ENCODE measurements at regions not wholly inside any gene's neighbourhood (a gene's known extent, or its start where the extent isn't known, plus 50 kb on each side); places are given as distances from the start of the nearest gene placed in this dataset.
"Not testable (repeated sequence)": the region's sequence is repeated elsewhere in the genome, so short reads cannot be mapped to it uniquely, and the experiment has no call there.

DNA sequence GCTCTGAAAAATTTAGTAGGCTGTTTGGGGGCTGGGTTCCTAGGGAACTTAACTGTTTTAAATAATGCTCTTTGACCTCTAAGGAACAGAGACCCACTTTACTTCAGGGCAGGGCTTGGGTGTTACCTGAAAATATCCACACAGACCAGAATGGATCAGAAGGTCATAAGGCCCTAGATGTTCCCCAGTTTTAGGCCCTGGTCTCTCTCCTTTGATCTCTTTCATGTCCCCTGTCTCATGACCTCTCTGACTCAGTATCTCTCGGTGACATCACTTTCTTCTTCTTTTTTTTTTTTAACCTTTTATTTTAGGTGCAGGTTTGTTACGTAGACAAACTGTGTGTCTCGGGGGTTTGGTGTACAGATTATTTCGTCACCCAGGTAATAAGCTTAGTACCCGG is 272.1 kb upstream of the SGK1 start:
- H3K36me3 ChIP-seq, result no peaks in the 10 kb centered on the region
- H3K4me1 ChIP-seq, result peaks cover 0 to 12% (median 0%) of the 10 kb centered on the region in 10 experiments; a peak in 4 of 20 replicates
- no peak overlapping the region for H3K9ac ChIP-seq
- H3K4me3 ChIP-seq, result no peak overlapping the region
- H3K27ac ChIP-seq, result no peak overlapping the region
- no peaks in the 10 kb centered on the region for H4K20me1 ChIP-seq
- no peak overlapping the region for H3K4me2 ChIP-seq
- TF ChIP-seq Cebpa-rat (IDR thresholded peaks at IDR 0.05), result no peak
- H3K9me3 ChIP-seq (replicated peaks in 1 of 11), result peaks cover 0 to 9% (median 0%) of the 10 kb centered on the region in 11 experiments; a peak in 3 of 22 replicates
- no peaks in the 10 kb centered on the region for H3K27me3 ChIP-seq

DNA sequence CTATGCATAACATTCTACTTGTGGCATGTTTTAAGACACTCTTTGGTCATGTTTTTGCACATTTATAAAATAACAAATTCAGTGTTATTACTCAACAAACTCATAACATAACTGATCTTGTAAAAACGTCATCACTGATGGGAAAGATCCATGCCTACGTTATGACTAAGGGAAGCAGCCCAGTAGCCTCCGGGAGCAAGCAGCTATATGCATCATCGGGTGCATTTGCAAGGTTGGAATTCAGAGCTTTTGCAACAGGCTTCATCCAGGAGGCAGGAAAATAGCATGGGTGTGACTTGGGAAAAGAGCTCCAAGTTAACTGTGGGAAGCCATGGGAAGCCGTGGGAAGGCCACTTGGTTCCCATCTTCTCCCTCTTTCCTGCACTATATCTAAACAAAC is 271.6 kb upstream of the SGK1 start:
- Histone ChIP-seq H3K4me2 (no peak overlapping the region), H4K20me1 (no peaks in the 10 kb centered on the region), H3K4me1 (peaks cover 0 to 12% (median 0%) of the 10 kb centered on the region in 10 experiments; a peak in 4 of 20 replicates), H3K27ac (no peak overlapping the region), H3K27me3 (no peaks in the 10 kb centered on the region), H3K9me3 (replicated peaks in 1 of 11) (peaks cover 0 to 9% (median 0%) of the 10 kb centered on the region in 11 experiments; a peak in 3 of 22 replicates), H3K4me3 (no peak overlapping the region), H3K36me3 (no peaks in the 10 kb centered on the region), H3K9ac (no peak overlapping the region)
- no peak for TF ChIP-seq Cebpa-rat (IDR thresholded peaks at IDR 0.05)

DNA sequence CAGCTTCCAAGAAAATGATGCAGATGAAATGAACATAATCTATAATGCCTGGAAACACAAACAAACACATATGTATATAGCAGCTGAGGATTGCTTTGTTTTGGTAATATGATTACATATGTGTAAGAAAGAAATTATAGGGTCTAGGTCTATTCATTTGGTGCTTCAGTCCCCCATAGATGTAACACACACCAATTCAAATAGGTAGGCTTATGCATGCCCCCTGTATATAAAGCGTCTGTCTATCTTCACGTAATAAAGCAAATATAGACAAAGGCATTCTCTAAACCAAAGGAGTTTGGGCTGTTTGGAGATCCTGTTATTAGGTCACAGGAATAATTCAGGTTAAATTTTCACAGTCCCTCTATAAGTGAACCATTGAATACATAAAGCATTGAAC is 270.4 kb upstream of the SGK1 start:
- no peaks in the 10 kb centered on the region for H3K36me3 ChIP-seq
- peaks cover 0 to 9% (median 0%) of the 10 kb centered on the region in 11 experiments; a peak in 3 of 22 replicates for H3K9me3 ChIP-seq (replicated peaks in 1 of 11)
- H3K4me1 ChIP-seq, result peaks cover 0 to 3% (median 0%) of the 10 kb centered on the region in 10 experiments; a peak in 4 of 20 replicates
- H4K20me1 ChIP-seq, result no peaks in the 10 kb centered on the region
- no peak overlapping the region for H3K9ac ChIP-seq
- TF ChIP-seq Cebpa-rat (IDR thresholded peaks at IDR 0.05), result no peak
- no peak overlapping the region for H3K4me3 ChIP-seq
- H3K27ac ChIP-seq, result no peak overlapping the region
- no peaks in the 10 kb centered on the region for H3K27me3 ChIP-seq
- H3K4me2 ChIP-seq, result no peak overlapping the region

DNA sequence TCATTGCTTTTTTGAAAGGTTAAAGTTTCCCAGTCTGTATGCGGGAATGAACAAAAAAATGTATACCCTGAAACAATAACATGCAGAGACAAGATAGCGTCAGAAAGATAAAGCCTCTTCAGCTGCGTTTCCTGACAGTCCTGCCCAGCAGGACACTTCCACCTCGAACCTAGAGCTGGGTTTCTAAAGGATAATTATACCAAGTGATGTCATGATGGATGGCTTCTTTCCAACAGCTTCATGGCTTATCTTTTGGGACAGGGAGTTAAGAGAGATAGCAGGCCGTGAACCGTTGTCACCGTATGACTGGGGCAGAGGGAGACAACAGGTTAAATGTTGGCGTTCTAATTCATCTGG is 267.6 kb upstream of the SGK1 start:
- Histone ChIP-seq H3K9me3 (replicated peaks in 1 of 11) (peaks cover 0 to 9% (median 0%) of the 10 kb centered on the region in 11 experiments; a peak in 3 of 22 replicates), H3K27ac (no peak overlapping the region), H4K20me1 (no peaks in the 10 kb centered on the region), H3K4me3 (no peak overlapping the region), H3K36me3 (no peaks in the 10 kb centered on the region), H3K9ac (no peak overlapping the region), H3K4me2 (no peak overlapping the region), H3K27me3 (no peaks in the 10 kb centered on the region), H3K4me1 (no peaks in the 10 kb centered on the region)
- no peak for TF ChIP-seq Cebpa-rat (IDR thresholded peaks at IDR 0.05)

DNA sequence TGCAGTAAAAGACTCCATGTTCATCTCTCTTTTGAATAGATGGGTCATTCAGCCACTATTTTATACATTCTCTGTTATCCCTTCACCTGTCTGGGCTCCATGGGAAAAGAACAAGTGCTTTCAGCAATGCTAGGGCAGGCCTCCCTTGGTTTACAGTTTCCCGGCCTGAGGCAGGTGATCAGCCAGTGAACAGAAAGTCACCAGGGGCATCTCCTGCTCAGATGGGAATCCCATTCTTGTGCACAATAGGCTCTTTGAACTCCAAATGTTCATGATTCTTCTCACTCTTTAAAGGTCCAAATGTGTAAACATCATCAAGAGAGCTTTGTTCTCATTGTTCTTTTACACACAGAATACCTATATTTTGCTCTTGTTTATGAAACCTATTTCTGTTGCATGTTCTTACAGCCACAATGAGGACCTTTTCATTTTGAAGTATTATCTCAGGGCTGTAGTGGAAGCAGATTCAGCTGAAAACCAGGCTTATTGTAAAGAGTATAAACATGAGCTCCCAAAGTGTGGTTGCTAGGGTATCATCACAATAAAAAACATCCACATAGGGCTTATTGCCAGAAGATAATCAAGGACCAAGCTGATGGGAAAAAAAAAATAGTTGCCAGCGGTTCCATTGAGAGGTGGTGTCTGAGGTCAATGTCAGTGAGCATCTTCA is 267.1 kb upstream of the SGK1 start:
- H3K4me2 ChIP-seq, result no peak overlapping the region

DNA sequence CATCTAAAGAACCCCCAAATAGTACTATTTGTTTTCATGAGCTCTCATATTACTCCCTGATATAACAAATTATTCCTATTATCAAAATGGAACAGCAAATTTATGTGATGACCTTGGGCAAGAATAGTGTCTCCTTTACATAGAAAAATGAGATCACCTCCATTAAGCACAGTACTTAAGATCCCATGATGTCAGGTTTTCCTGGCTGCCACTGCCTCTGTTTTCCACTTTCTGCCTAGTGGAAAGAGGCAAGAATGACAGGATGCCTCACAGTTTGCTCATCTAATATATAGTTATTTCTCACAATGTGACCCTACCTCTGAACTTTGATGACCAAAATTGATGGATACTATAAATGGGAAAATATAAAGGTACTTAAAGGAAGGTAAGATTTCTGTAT is 260.1 kb upstream of the SGK1 start:
- Histone ChIP-seq H4K20me1 (no peaks in the 10 kb centered on the region), H3K27ac (no peak overlapping the region), H3K9me3 (replicated peaks in 1 of 11) (no peaks in the 10 kb centered on the region; a peak in 1 of 22 replicates), H3K36me3 (no peaks in the 10 kb centered on the region), H3K9ac (no peak overlapping the region), H3K4me1 (peaks cover 0 to 15% (median 0%) of the 10 kb centered on the region in 10 experiments; a peak in 7 of 20 replicates), H3K4me2 (no peak overlapping the region), H3K4me3 (no peak overlapping the region), H3K27me3 (no peaks in the 10 kb centered on the region)
- no peak for TF ChIP-seq Cebpa-rat (IDR thresholded peaks at IDR 0.05)

More for the DNA sequence above, 267.1 kb upstream of the SGK1 start:
- TF ChIP-seq Cebpa-rat (IDR thresholded peaks at IDR 0.05), result no peak
- no peak overlapping the region for H3K9ac ChIP-seq
- no peaks in the 10 kb centered on the region for H3K4me1 ChIP-seq
- H3K9me3 ChIP-seq (replicated peaks in 1 of 11), result peaks cover 0 to 9% (median 0%) of the 10 kb centered on the region in 11 experiments; a peak in 3 of 22 replicates
- no peaks in the 10 kb centered on the region for H3K36me3 ChIP-seq
- H3K27ac ChIP-seq, result no peak overlapping the region
- H4K20me1 ChIP-seq, result no peaks in the 10 kb centered on the region
- no peak overlapping the region for H3K4me3 ChIP-seq
- no peaks in the 10 kb centered on the region for H3K27me3 ChIP-seq

DNA sequence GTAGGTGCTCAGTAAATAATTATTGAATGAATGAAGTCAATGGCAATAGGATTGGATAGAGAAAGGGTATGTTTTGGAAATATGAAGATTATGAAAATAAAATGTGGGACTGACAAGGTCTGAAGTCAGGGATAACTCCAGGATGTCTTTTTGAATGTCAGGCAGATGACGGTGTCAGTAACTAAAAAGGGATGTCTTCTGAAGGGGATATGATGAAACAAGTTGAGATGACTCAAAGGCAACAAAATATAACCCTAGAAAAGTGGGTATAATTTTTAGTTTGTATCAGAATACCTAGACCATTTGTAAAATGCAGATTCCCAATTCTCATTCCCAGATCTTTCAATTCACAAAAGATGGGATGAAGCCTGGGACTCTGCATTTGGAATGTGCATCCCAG is 257.3 kb upstream of the SGK1 start:
- no peaks in the 10 kb centered on the region for H4K20me1 ChIP-seq
- peaks cover 0 to 13% (median 7%) of the 10 kb centered on the region in 11 experiments; a peak in 9 of 22 replicates for H3K9me3 ChIP-seq (replicated peaks in 1 of 11)
- H3K4me2 ChIP-seq, result peak overlapping the region in 1 of 11 experiments; percentile 51; a peak in 2 of 22 replicates
- no peak for TF ChIP-seq Cebpa-rat (IDR thresholded peaks at IDR 0.05)
- no peaks in the 10 kb centered on the region for H3K36me3 ChIP-seq
- no peaks in the 10 kb centered on the region for H3K27me3 ChIP-seq
- H3K27ac ChIP-seq, result no peak overlapping the region
- H3K9ac ChIP-seq, result no peak overlapping the region
- H3K4me3 ChIP-seq, result no peak overlapping the region
- H3K4me1 ChIP-seq, result peaks cover 0 to 20% (median under 1%) of the 10 kb centered on the region in 10 experiments; a peak in 8 of 20 replicates

DNA sequence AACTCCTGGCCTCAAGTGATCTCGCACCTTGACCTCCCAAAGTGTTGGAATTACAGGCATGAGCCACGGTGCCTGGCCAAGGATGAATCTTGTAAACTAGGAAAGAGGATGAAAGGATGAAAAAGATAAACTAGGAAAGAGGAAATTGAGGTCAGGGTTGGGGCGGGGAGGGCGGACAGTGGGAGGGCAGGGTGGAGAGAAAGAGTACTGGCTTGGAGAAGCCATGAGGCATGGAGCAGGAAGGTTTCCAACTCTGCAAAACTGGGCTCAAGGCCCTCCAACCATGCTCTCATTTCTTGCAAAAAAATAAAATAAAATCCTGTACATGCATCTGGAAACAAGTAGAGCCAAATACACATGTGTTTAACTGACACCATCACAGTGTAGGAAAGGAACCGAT is 256.6 kb upstream of the SGK1 start:
- H3K9me3 ChIP-seq (replicated peaks in 1 of 11), result peaks cover 0 to 13% (median 7%) of the 10 kb centered on the region in 11 experiments; a peak in 9 of 22 replicates
- peaks cover 0 to 27% (median 7%) of the 10 kb centered on the region in 10 experiments; a peak in 13 of 20 replicates for H3K4me1 ChIP-seq
- H3K4me2 ChIP-seq, result peak overlapping the region in 4 of 11 experiments; percentile 3 to 51 (median 31); a peak in 5 of 22 replicates
- no peaks in the 10 kb centered on the region for H3K27me3 ChIP-seq
- no peak overlapping the region for H3K4me3 ChIP-seq
- no peaks in the 10 kb centered on the region for H3K36me3 ChIP-seq
- no peak overlapping the region for H3K9ac ChIP-seq
- no peak for TF ChIP-seq Cebpa-rat (IDR thresholded peaks at IDR 0.05)
- no peaks in the 10 kb centered on the region for H4K20me1 ChIP-seq
- H3K27ac ChIP-seq, result no peak overlapping the region

DNA sequence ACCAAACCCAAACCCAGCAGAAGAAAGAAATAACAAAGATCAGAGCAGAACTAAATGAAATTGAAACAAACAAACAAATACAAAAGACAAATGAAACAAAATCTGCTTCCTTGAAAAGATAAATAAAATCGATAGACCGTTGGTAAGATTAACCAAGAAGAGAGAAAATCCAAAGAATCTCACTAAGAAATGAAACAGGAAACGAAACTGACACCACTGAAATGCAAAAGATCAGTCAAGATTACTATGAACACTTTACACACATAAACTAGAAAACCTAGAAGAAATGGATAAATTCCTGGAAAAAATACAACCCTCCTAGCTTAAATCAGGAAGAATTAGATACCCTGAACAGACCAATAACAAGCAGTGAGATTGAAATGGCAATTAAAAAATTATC is 252.1 kb upstream of the SGK1 start:
- not testable (repeated sequence) for H3K9ac ChIP-seq, H3K27ac ChIP-seq, H3K27me3 ChIP-seq, H4K20me1 ChIP-seq, H3K36me3 ChIP-seq
- H3K4me3 ChIP-seq, result peak overlapping the region in 1 of 10 experiments; percentile 4; a peak in 1 of 20 replicates
- peaks cover 6 to 35% (median 23%) of the 10 kb centered on the region in 11 experiments; a peak in 19 of 22 replicates for H3K9me3 ChIP-seq (replicated peaks in 1 of 11)
- peak overlapping the region in 10 of 11 experiments; percentile 5 to 67 (median 46); a peak in 16 of 22 replicates for H3K4me2 ChIP-seq
- H3K4me1 ChIP-seq, result peaks cover 0 to 24% (median 10%) of the 10 kb centered on the region in 10 experiments; a peak in 13 of 20 replicates
